Urinary bladder (tissue), 3 donors: ENCODE measurements at regions not wholly inside any gene's neighbourhood (a gene's known extent, or its start where the extent isn't known, plus 50 kb on each side); places are given as distances from the start of the nearest gene placed in this dataset.

Source experiments
- DNase-seq: peaks from one replicate; pipeline ENCODE4 v3.0.0-alpha.2; 2015; ENCODE audit errors: extremely low spot score
- H3K27ac ChIP-seq: one replicate; pipeline ENCODE4 v1.5.1; 2013; ENCODE audit warnings: low read depth, mild to moderate bottlenecking, moderate library complexity
- H3K36me3 ChIP-seq: one replicate; pipeline ENCODE4 v1.6.1; 2013; ENCODE audit warnings: mild to moderate bottlenecking, moderate library complexity; ENCODE audit not compliant: insufficient read depth
- H3K4me1 ChIP-seq: one replicate; pipeline ENCODE4 v1.6.1; 2013; ENCODE audit warnings: mild to moderate bottlenecking, moderate library complexity; ENCODE audit not compliant: insufficient read depth
- H3K4me3 ChIP-seq: one replicate; pipeline ENCODE4 v1.5.1; 2013; ENCODE audit warnings: low read depth, low read length
- WGBS: extraction: QIAGEN DNeasy Blood & Tissue Kit; methylation state at CpG from one replicate; pipeline ENCODE4 v1.1.7; 2013; 5-methylcytosine and 5-hydroxymethylcytosine counted together
- donor health status: healthy with polysubstance abuse.
- donor health status: healthy.

- Histone ChIP-seq H3K27ac (no peak overlapping the region), H3K4me3 (no peak overlapping the region), H3K4me1 (no peaks in the 10 kb centered on the region), H3K36me3 (no peaks in the 10 kb centered on the region)
- 92% methylated on average over 17 of the region's 17 CpGs for WGBS
- no peak for DNase-seq
These were observed 340.0 kb downstream of the C16orf95 start for GRCh38 chr16:86977076-86977676.

- Histone ChIP-seq H3K36me3 (no peaks in the 10 kb centered on the region), H3K4me3 (no peak overlapping the region), H3K4me1 (no peaks in the 10 kb centered on the region), H3K27ac (no peak overlapping the region)
- no peak for DNase-seq
- WGBS: 87% methylated on average over 12 of the region's 12 CpGs
These were observed 338.7 kb downstream of the C16orf95 start for GRCh38 chr16:86978445-86979030.

- DNase-seq: no peak
- WGBS: 95% methylated on average over 6 of the region's 6 CpGs
- H3K36me3 ChIP-seq: no peaks in the 10 kb centered on the region
- H3K27ac ChIP-seq: no peak overlapping the region
- H3K4me3 ChIP-seq: no peak overlapping the region
- H3K4me1 ChIP-seq: no peaks in the 10 kb centered on the region
These were observed 338.1 kb downstream of the C16orf95 start for GRCh38 chr16:86979061-86979460.

- no peaks in the 10 kb centered on the region for H3K4me1 ChIP-seq
- H3K27ac ChIP-seq: no peak overlapping the region
- no peak overlapping the region for H3K4me3 ChIP-seq
- 89% methylated on average over 1 of the region's 1 CpG for WGBS
- H3K36me3 ChIP-seq: no peaks in the 10 kb centered on the region
- DNase-seq: no peak
These were observed 337.1 kb downstream of the C16orf95 start for GRCh38 chr16:86979984-86980553.

GRCh38 chr16:86980644-86981043 lies 336.5 kb downstream of the C16orf95 start:
- Histone ChIP-seq H3K27ac (no peak overlapping the region), H3K36me3 (no peaks in the 10 kb centered on the region), H3K4me1 (no peaks in the 10 kb centered on the region), H3K4me3 (no peak overlapping the region)
- no peak for DNase-seq
- WGBS: 80% methylated on average over 6 of the region's 6 CpGs

GRCh38 chr16:86982347-86982596 lies 334.9 kb downstream of the C16orf95 start:
- 59% methylated on average over 3 of the region's 3 CpGs for WGBS
- no peak for DNase-seq
- no peak overlapping the region for H3K27ac ChIP-seq
- H3K4me1 ChIP-seq: no peaks in the 10 kb centered on the region
- no peak overlapping the region for H3K4me3 ChIP-seq
- no peaks in the 10 kb centered on the region for H3K36me3 ChIP-seq

- Histone ChIP-seq H3K36me3 (no peaks in the 10 kb centered on the region), H3K4me1 (no peaks in the 10 kb centered on the region), H3K4me3 (no peak overlapping the region), H3K27ac (no peak overlapping the region)
- DNase-seq: no peak
- WGBS: 76% methylated on average over 12 of the region's 12 CpGs
These were observed 334.3 kb downstream of the C16orf95 start for GRCh38 chr16:86982912-86983311.

- H3K4me3 ChIP-seq: no peak overlapping the region
- H3K36me3 ChIP-seq: no peaks in the 10 kb centered on the region
- no peak for DNase-seq
- H3K4me1 ChIP-seq: no peaks in the 10 kb centered on the region
- H3K27ac ChIP-seq: no peak overlapping the region
These were observed 333.6 kb downstream of the C16orf95 start for GRCh38 chr16:86983621-86984020.

- H3K27ac ChIP-seq: no peak overlapping the region
- no peak for DNase-seq
- 80% methylated on average over 10 of the region's 10 CpGs for WGBS
- H3K4me1 ChIP-seq: no peaks in the 10 kb centered on the region
- no peaks in the 10 kb centered on the region for H3K36me3 ChIP-seq
- H3K4me3 ChIP-seq: no peak overlapping the region
These were observed 332.8 kb downstream of the C16orf95 start for GRCh38 chr16:86984343-86984742.

GRCh38 chr16:86984991-86985647 lies 332.1 kb downstream of the C16orf95 start:
- DNase-seq: no peak
- Histone ChIP-seq H3K27ac (no peak overlapping the region), H3K4me1 (no peaks in the 10 kb centered on the region), H3K36me3 (no peaks in the 10 kb centered on the region), H3K4me3 (no peak overlapping the region)
- 64% methylated on average over 13 of the region's 13 CpGs for WGBS

- H3K4me3 ChIP-seq: no peak overlapping the region
- H3K36me3 ChIP-seq: no peaks in the 10 kb centered on the region
- H3K27ac ChIP-seq: no peak overlapping the region
- DNase-seq: no peak
- 92% methylated on average over 12 of the region's 12 CpGs for WGBS
- H3K4me1 ChIP-seq: no peaks in the 10 kb centered on the region
These were observed 331.6 kb downstream of the C16orf95 start for GRCh38 chr16:86985648-86986015.

- Histone ChIP-seq H3K36me3 (no peaks in the 10 kb centered on the region), H3K4me3 (no peak overlapping the region), H3K27ac (no peak overlapping the region), H3K4me1 (no peaks in the 10 kb centered on the region)
- WGBS: 82% methylated on average over 7 of the region's 7 CpGs
- no peak for DNase-seq
These were observed 331.1 kb downstream of the C16orf95 start for GRCh38 chr16:86986136-86986535.

GRCh38 chr16:86986809-86987487 lies 330.2 kb downstream of the C16orf95 start:
- Histone ChIP-seq H3K4me1 (no peaks in the 10 kb centered on the region), H3K36me3 (no peaks in the 10 kb centered on the region), H3K4me3 (no peak overlapping the region), H3K27ac (no peak overlapping the region)
- WGBS: 85% methylated on average over 18 of the region's 18 CpGs
- no peak for DNase-seq
